HS-5 (cell line): ENCODE measurements at regions not wholly inside any gene's neighbourhood (a gene's known extent, or its start where the extent isn't known, plus 50 kb on each side); places are given as distances from the start of the nearest gene placed in this dataset.

ENCODE experiments used
- DNase-seq: peaks from one replicate; pipeline ENCODE4 v3.0.0-alpha.2; 2012; ENCODE audit warnings: low read depth

- DNase-seq: peak; percentile 84
Observed at GRCh38 chr18:14189858-14190257, 57.6 kb upstream of the ZNF519 start.

- peak; percentile 45 for DNase-seq
Observed at GRCh38 chr18:14188751-14189406, 56.6 kb upstream of the ZNF519 start.
